ENCODE measurements at regions not wholly inside any gene's neighbourhood (a gene's known extent, or its start where the extent isn't known, plus 50 kb on each side); places are given as distances from the start of the nearest gene placed in this dataset.

GRCh38 chrX:77276742-77277141 lies 170.4 kb upstream of the FGF16 start:
- TF ChIP-seq CTCF (conservative IDR thresholded peaks at IDR 0.05; ENCODE audit: low read length) (0 out of 2 replicates have a peak, but pooled peaks have one; percentile 16), EZH2phosphoT487 (IDR thresholded peaks at IDR 0.05; ENCODE audit: borderline replicate concordance) (no peak)

All from Loucy (cell line).